T-cell (primary cell): ENCODE measurements at regions not wholly inside any gene's neighbourhood (a gene's known extent, or its start where the extent isn't known, plus 50 kb on each side); places are given as distances from the start of the nearest gene placed in this dataset.
"Not testable (repeated sequence)": the region's sequence is repeated elsewhere in the genome, so short reads cannot be mapped to it uniquely, and the experiment has no call there.

ENCODE experiments used
- ATAC-seq, 4 experiments: fragments of 200-7000 bp in 3 of 4; fragments of 150-1000 bp in 1 of 4; cut with Tn5 transposase; replicated peaks in 1 of 4; 1 replicate in 3 of 4; 2 replicates in 1 of 4; pipeline ENCODE4 v1.10.0; 2021; ENCODE audit warnings: moderate library complexity in 3 of 4, mild to moderate bottlenecking in 2 of 4, moderate number of reproducible peaks in 1 of 4
- CTCF ChIA-PET, 2 donors: fragments of 300-600 bp; sonication (Branson Sonifier 250); formaldehyde crosslinking; loops; one replicate each; lab custom pipeline; 2022; ENCODE audit warnings: antibody characterized with exemption in 2 of 2; lab: Charles Lee
- POLR2A ChIA-PET, 2 donors: fragments of 300-600 bp; sonication (Branson Sonifier 250); formaldehyde crosslinking; loops; one replicate each; lab custom pipeline; 2022; ENCODE audit warnings: antibody characterized with exemption in 2 of 2; lab: Charles Lee
- DNase-seq, 35 experiments: peaks; one replicate each; pipeline versions ENCODE4 v3.0.0 to v3.0.0-alpha.2; 2013 to 2023
- H3K27ac ChIP-seq: one replicate; pipeline ENCODE4 v1.5.1; 2013; ENCODE audit warnings: low read length
- H3K27me3 ChIP-seq, 2 experiments: replicated peaks in 1 of 2; 1 replicate in 1 of 2; 2 replicates in 1 of 2; pipeline versions ENCODE4 v1.6.1 to v1.7.0; 2013; ENCODE audit warnings: low read length in 1 of 2, mixed read lengths in 1 of 2; ENCODE audit not compliant: control insufficient read depth in 2 of 2, insufficient read depth in 2 of 2; ENCODE audit errors: extremely low read depth in 1 of 2
- H3K36me3 ChIP-seq, 2 donors: 1 replicate in 1 of 2; 2 replicates in 1 of 2; pipeline versions ENCODE4 v1.6.1 to v1.7.0; 2013; ENCODE audit warnings: low read length in 1 of 2; ENCODE audit not compliant: control insufficient read depth in 2 of 2, insufficient read depth in 1 of 2; ENCODE audit errors: extremely low read depth in 1 of 2
- H3K4me1 ChIP-seq, 2 experiments: 1 replicate in 1 of 2; 2 replicates in 1 of 2; pipeline versions ENCODE4 v1.6.1 to v1.7.0; 2013; ENCODE audit warnings: low read length in 2 of 2, mixed read lengths in 1 of 2; ENCODE audit not compliant: insufficient read depth in 2 of 2, control insufficient read depth in 1 of 2; ENCODE audit errors: extremely low read depth in 1 of 2
- H3K4me3 ChIP-seq, 2 donors: 1 replicate in 1 of 2; 2 replicates in 1 of 2; pipeline versions ENCODE4 v1.5.1 to v1.7.0; 2013; ENCODE audit warnings: mild to moderate bottlenecking in 2 of 2, low read length in 1 of 2, moderate library complexity in 1 of 2; ENCODE audit not compliant: control insufficient read depth in 1 of 2; ENCODE audit errors: extremely low read depth in 1 of 2
- H3K9me3 ChIP-seq: 2 replicates; pipeline ENCODE4 v1.7.0; 2013
- H3K27ac Mint-ChIP-seq, 2 donors: one replicate each; pipeline ENCODE4 v1.8.0; 2020 to 2021; ENCODE audit warnings: mild to moderate bottlenecking in 2 of 2, mixed read lengths in 2 of 2
- H3K27me3 Mint-ChIP-seq, 2 donors: one replicate each; pipeline ENCODE4 v1.8.0; 2021 to 2022; ENCODE audit warnings: mixed read lengths in 2 of 2
- H3K36me3 Mint-ChIP-seq: one replicate; pipeline ENCODE4 v1.8.0; 2021; ENCODE audit warnings: mixed read lengths
- H3K4me1 Mint-ChIP-seq, 3 donors: one replicate each; pipeline ENCODE4 v1.8.0; 2020 to 2022; ENCODE audit warnings: mixed read lengths in 3 of 3, mild to moderate bottlenecking in 1 of 3
- H3K4me3 Mint-ChIP-seq, 3 donors: one replicate each; pipeline ENCODE4 v1.8.0; 2020 to 2022; ENCODE audit warnings: mild to moderate bottlenecking in 3 of 3, mixed read lengths in 3 of 3, moderate library complexity in 3 of 3
- H3K9me3 Mint-ChIP-seq, 3 donors: one replicate each; pipeline ENCODE4 v1.8.0; 2020 to 2022; ENCODE audit warnings: mixed read lengths in 3 of 3
- WGBS: methylation state at CpG from one replicate; pipeline ENCODE4 v1.1.5; 2013; ENCODE audit warnings: missing lambda C conversion rate; ENCODE audit not compliant: insufficient coverage; 5-methylcytosine and 5-hydroxymethylcytosine counted together

DNA sequence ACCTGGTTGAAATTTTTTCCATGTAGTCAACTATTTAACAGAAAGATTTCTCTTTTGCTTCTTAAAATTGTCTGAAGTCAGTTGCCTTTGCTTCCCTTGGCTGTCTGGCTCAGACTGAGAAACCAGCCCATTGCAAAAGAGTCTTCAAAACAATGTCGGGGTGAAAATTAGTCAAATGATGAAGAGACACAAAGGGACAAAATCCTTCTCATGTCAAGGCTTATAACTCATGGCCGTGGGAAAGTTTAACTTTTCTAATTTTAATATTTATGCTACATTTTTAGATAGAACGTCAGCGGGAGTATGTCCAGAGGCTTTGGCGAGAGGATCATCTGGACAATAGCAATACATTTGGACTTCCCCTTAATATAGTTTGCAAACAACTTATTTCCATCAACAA lies 127.2 kb downstream of the CD164 start:
- ChIA-PET CTCF (no interaction called here), POLR2A (no interaction called here)
- Histone ChIP-seq H3K4me1 (no peaks in the 10 kb centered on the region), H3K4me3 (no peak overlapping the region), H3K9me3 (no peaks in the 10 kb centered on the region), H3K27ac (no peak overlapping the region), H3K27me3 (peaks cover 0 to 2% of the 10 kb centered on the region in 2 experiments), H3K36me3 (no peaks in the 10 kb centered on the region)
- Mint-ChIP-seq H3K27me3 (peaks cover 6 to 12% of the 10 kb centered on the region in 2 donors), H3K36me3 (no peaks in the 10 kb centered on the region), H3K4me3 (no peak overlapping the region), H3K9me3 (no peaks in the 10 kb centered on the region), H3K27ac (no peak overlapping the region), H3K4me1 (no peaks in the 10 kb centered on the region)
- no peak for ATAC-seq
- no peak for DNase-seq
- no CpG with 5 or more reads among the region's 5 CpGs for whole genome bisulfite sequencing

DNA sequence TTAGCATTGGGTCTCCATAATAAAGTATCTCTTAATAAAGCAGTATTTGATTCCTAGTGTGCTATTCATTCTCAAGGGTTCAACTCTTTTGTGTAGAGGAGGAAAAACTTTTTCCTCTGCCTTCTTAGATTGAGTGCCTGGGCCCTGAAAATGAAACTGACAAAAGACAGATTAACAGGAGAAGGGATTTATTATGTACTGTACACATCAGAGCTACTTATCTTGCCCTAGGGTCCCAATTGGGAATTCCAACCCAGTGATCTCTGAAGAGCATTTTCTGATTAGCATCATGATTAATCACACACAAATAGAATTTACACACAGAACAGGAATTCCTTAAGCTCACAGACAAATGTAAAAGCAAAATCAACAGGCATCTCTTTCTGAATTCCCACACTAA lies 128.9 kb downstream of the CD164 start:
- DNase-seq = no peak
- no peak overlapping the region for H3K4me3 ChIP-seq
- Mint-ChIP-seq H3K27me3 (peaks cover 6 to 12% of the 10 kb centered on the region in 2 donors), H3K36me3 (no peaks in the 10 kb centered on the region), H3K4me3 (no peak overlapping the region), H3K27ac (no peak overlapping the region), H3K9me3 (no peaks in the 10 kb centered on the region), H3K4me1 (no peaks in the 10 kb centered on the region)
- ChIA-PET POLR2A (no interaction called here), CTCF (no interaction called here)
- H3K36me3 ChIP-seq = no peaks in the 10 kb centered on the region
- H3K4me1 ChIP-seq = no peaks in the 10 kb centered on the region
- no peak overlapping the region for H3K27ac ChIP-seq
- ATAC-seq = no peak
- H3K9me3 ChIP-seq = no peaks in the 10 kb centered on the region
- H3K27me3 ChIP-seq = peaks cover 0 to 2% of the 10 kb centered on the region in 2 experiments

DNA sequence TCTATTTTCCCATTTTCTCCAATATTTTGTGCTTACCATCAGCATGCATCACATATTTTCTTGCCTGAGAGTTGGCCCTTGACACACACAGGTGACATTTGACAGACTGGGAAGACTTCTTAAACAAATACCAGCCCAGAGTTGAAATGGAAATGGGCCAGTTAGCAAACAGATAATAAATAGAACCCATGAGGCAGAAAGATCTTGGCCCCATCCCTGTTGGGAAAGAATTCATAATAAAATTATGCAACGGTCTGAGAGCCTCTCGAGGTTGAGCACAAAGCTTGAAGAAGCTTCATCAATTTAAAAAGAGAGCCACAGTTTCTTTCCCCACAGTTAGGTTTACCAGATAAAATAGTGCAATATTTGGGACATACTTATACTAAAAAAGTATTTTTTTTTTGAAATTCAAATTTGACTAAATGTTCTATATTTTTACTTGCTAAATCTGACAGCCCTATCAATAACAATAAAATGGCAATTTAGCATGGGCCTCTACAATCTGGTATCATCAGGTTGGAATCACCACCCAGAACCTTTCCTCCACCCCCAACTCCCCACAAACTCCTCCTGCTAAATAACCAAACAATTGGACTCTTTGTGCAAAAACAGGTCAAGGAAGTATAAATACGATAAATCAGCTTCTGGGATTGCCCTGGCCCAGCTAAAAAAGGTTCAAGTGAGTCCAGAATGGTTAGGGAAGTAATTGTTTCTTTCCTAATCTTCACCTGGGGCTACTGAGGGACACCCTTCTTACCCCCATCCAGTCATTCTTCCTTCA lies 129.8 kb downstream of the CD164 start:
- peaks cover 0 to 2% of the 10 kb centered on the region in 2 experiments for H3K27me3 ChIP-seq
- DNase-seq = no peak
- POLR2A ChIA-PET = no interaction called here
- H3K36me3 ChIP-seq = no peaks in the 10 kb centered on the region
- no peak overlapping the region for H3K4me3 ChIP-seq
- Mint-ChIP-seq H3K4me3 (no peak overlapping the region), H3K4me1 (no peaks in the 10 kb centered on the region), H3K9me3 (no peaks in the 10 kb centered on the region), H3K27ac (no peak overlapping the region), H3K27me3 (peaks cover 6 to 12% of the 10 kb centered on the region in 2 donors), H3K36me3 (no peaks in the 10 kb centered on the region)
- no CpG with 5 or more reads among the region's 3 CpGs for WGBS
- ATAC-seq = no peak
- H3K9me3 ChIP-seq = no peaks in the 10 kb centered on the region
- CTCF ChIA-PET = no interaction called here
- no peaks in the 10 kb centered on the region for H3K4me1 ChIP-seq
- H3K27ac ChIP-seq = no peak overlapping the region

DNA sequence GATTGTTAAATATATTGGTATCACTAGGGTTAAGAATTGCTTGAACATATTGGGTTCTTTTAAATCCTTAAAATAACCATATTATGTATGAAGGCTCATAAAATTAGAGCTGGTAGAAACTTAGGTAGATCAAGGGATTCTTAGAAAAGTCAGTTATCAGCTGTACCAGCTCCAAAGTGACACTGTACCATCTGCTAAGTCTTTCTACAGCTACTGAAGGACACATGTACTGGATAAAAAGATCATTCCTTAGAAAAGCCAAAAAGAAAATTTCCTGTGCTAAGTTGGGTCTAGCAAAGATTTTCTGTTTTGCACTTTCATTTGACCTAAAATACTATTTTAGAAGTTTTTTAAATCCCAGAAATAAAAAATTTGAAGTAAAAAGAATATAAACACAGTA lies 130.4 kb downstream of the CD164 start:
- Mint-ChIP-seq H3K36me3 (no peaks in the 10 kb centered on the region), H3K9me3 (no peaks in the 10 kb centered on the region), H3K27me3 (peaks cover 6 to 12% of the 10 kb centered on the region in 2 donors), H3K27ac (no peak overlapping the region), H3K4me3 (no peak overlapping the region), H3K4me1 (no peaks in the 10 kb centered on the region)
- H3K9me3 ChIP-seq = no peaks in the 10 kb centered on the region
- H3K27ac ChIP-seq = no peak overlapping the region
- no peak for ATAC-seq
- H3K4me3 ChIP-seq = no peak overlapping the region
- peaks cover 0 to 2% of the 10 kb centered on the region in 2 experiments for H3K27me3 ChIP-seq
- POLR2A ChIA-PET = no interaction called here
- H3K4me1 ChIP-seq = no peaks in the 10 kb centered on the region
- no peaks in the 10 kb centered on the region for H3K36me3 ChIP-seq
- CTCF ChIA-PET = no interaction called here
- no peak for DNase-seq

GRCh38 chr6:109250544-109251156 lies 131.6 kb downstream of the CD164 start:
- H3K4me1 Mint-ChIP-seq, DNase-seq, H3K4me1 ChIP-seq, H3K27me3 ChIP-seq, H3K9me3 Mint-ChIP-seq, POLR2A ChIA-PET, H3K4me3 Mint-ChIP-seq, ATAC-seq, H3K27ac ChIP-seq, CTCF ChIA-PET, H3K36me3 ChIP-seq, H3K36me3 Mint-ChIP-seq, H3K27ac Mint-ChIP-seq, H3K9me3 ChIP-seq, H3K4me3 ChIP-seq: not testable (repeated sequence)
- H3K27me3 Mint-ChIP-seq = peaks cover 6 to 12% of the 10 kb centered on the region in 2 donors
- WGBS = no CpG with 5 or more reads among the region's 32 CpGs

- no peak overlapping the region for H3K4me3 Mint-ChIP-seq
- Histone ChIP-seq H3K36me3 (no peaks in the 10 kb centered on the region), H3K4me1 (no peaks in the 10 kb centered on the region), H3K9me3 (no peaks in the 10 kb centered on the region), H3K4me3 (no peak overlapping the region), H3K27ac (no peak overlapping the region), H3K27me3 (no peaks in the 10 kb centered on the region)
- H3K4me1 Mint-ChIP-seq = peaks cover 7 to 16% (median 13%) of the 10 kb centered on the region in 3 donors
- H3K36me3 Mint-ChIP-seq = no peaks in the 10 kb centered on the region
- DNase-seq (no peak), ATAC-seq (no peak)
- POLR2A ChIA-PET = no interaction called here
- no peaks in the 10 kb centered on the region for H3K27me3 Mint-ChIP-seq
- CTCF ChIA-PET = no interaction called here
- no peaks in the 10 kb centered on the region for H3K9me3 Mint-ChIP-seq
- H3K27ac Mint-ChIP-seq = no peak overlapping the region
- WGBS = 35% methylated on average over 2 of the region's 7 CpGs
Measured at GRCh38 chr6:109243863-109244825, 138.1 kb downstream of the CD164 start.
